ENCODE measurements at regions not wholly inside any gene's neighbourhood (a gene's known extent, or its start where the extent isn't known, plus 50 kb on each side); places are given as distances from the start of the nearest gene placed in this dataset.

DNA sequence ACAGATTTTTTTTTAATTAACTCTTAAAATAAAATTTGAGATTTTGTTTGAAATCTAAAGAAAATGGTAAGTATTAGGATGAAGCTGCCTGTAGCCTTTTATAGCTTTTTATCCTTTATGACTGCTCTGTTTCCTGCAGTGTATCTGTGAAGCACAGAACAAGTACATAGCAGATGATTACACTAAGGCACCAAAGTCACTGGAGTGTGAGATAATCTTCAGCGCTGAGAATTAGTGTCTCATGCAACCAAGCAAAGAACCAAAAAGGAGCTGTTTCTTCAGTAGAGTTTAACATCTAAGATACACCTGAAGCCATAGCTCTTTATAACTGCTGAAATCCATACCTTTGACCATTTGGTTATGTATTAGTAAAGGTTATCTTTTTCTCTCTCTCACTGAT is 1989.8 kb upstream of the PCDH10 start:
- Histone ChIP-seq H3K4me3 (ENCODE audit: low read depth, low read length, poor library complexity, severe bottlenecking) (no peak overlapping the region), H3K9me3 (ENCODE audit: low read depth, low read length, poor library complexity, severe bottlenecking) (no peaks in the 10 kb centered on the region), H3K27ac (ENCODE audit: low read depth, low read length, poor library complexity, severe bottlenecking) (no peak overlapping the region), H3K4me1 (ENCODE audit: insufficient read depth, low read length, poor library complexity, severe bottlenecking) (no peaks in the 10 kb centered on the region), H3K27me3 (replicated peaks; ENCODE audit: insufficient read depth, low read depth, low read length, poor library complexity) (no peaks in the 10 kb centered on the region), H3K36me3 (ENCODE audit: insufficient read depth, low read length, poor library complexity, severe bottlenecking) (no peaks in the 10 kb centered on the region)
- TF ChIP-seq, protein P1, sequence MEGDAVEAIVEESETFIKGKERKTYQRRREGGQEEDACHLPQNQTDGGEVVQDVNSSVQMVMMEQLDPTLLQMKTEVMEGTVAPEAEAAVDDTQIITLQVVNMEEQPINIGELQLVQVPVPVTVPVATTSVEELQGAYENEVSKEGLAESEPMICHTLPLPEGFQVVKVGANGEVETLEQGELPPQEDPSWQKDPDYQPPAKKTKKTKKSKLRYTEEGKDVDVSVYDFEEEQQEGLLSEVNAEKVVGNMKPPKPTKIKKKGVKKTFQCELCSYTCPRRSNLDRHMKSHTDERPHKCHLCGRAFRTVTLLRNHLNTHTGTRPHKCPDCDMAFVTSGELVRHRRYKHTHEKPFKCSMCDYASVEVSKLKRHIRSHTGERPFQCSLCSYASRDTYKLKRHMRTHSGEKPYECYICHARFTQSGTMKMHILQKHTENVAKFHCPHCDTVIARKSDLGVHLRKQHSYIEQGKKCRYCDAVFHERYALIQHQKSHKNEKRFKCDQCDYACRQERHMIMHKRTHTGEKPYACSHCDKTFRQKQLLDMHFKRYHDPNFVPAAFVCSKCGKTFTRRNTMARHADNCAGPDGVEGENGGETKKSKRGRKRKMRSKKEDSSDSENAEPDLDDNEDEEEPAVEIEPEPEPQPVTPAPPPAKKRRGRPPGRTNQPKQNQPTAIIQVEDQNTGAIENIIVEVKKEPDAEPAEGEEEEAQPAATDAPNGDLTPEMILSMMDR (conservative IDR thresholded peaks at IDR 0.05; ENCODE audit: low read depth, low read length): no peak
- TF ChIP-seq EZH2 (IDR thresholded peaks at IDR 0.05; ENCODE audit: borderline replicate concordance, low read depth, low read length, poor library complexity, severe bottlenecking): no peak
- ChIA-PET POLR2A (ENCODE audit: low non-redundant PET) (no interaction called here), CTCF (no interaction called here)
- BruUV-seq (replicated peaks): no TSS peak
- intact Hi-C loops (cut with micrococcal nuclease; ENCODE audit: unreplicated experiment): no loop called here
- no peak for DNase-seq (ENCODE audit: low spot score)

DNA sequence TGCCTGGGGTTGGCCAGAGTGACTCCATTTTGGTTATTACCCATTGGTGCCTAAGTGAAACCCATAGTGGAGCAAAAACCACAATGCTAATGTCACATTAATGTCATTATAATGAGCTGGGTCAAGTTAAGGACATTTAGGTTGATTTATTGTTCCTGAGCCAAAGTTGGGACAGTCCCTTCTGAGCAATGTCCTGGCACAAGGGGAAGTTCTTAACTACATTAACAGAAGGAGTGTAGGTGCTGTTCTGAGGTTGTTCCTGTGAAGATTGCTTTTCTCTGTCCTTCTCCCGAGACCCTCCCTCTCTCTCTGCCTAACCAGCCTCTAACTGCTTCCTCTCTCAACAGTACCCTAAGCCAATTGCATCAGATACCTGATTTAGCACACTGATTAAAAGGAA is 1956.8 kb upstream of the PCDH10 start:
- TF ChIP-seq, protein P1 (conservative IDR thresholded peaks at IDR 0.05; ENCODE audit: low read depth, low read length): no peak
- no peak for TF ChIP-seq EZH2 (IDR thresholded peaks at IDR 0.05; ENCODE audit: borderline replicate concordance, low read depth, low read length, poor library complexity, severe bottlenecking)
- Histone ChIP-seq H3K27me3 (replicated peaks; ENCODE audit: insufficient read depth, low read depth, low read length, poor library complexity) (no peaks in the 10 kb centered on the region), H3K4me1 (ENCODE audit: insufficient read depth, low read length, poor library complexity, severe bottlenecking) (no peaks in the 10 kb centered on the region), H3K9me3 (ENCODE audit: low read depth, low read length, poor library complexity, severe bottlenecking) (no peaks in the 10 kb centered on the region), H3K27ac (ENCODE audit: low read depth, low read length, poor library complexity, severe bottlenecking) (no peak overlapping the region), H3K4me3 (ENCODE audit: low read depth, low read length, poor library complexity, severe bottlenecking) (no peak overlapping the region), H3K36me3 (ENCODE audit: insufficient read depth, low read length, poor library complexity, severe bottlenecking) (no peaks in the 10 kb centered on the region)
- POLR2A ChIA-PET (ENCODE audit: low non-redundant PET): no interaction called here
- intact Hi-C loops (cut with micrococcal nuclease; ENCODE audit: unreplicated experiment): no loop called here
- CTCF ChIA-PET: no interaction called here
- no TSS peak for BruUV-seq (replicated peaks)
- no peak for DNase-seq (ENCODE audit: low spot score)

DNA sequence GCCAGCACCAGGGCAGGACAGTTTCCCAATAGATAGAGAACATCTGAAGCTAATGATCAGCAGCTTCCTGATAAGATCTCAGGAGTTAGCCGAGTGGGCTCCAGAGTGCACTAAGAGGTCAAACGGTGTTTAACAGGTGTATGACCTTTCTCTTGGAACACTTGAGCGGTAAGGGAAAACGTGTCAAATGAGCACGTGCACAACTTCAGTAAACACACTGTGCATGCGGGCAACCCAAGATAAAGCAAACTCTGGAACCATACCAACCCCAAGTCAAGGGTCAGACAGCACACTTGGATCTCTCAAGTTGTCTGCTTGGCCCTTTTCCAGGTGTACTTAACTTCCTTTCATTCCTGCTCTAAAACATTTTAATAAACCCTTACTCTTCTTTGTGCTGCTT is 1941.5 kb upstream of the PCDH10 start:
- no peaks in the 10 kb centered on the region for H3K27me3 ChIP-seq (replicated peaks; ENCODE audit: insufficient read depth, low read depth, low read length, poor library complexity)
- H3K36me3 ChIP-seq (ENCODE audit: insufficient read depth, low read length, poor library complexity, severe bottlenecking): no peaks in the 10 kb centered on the region
- DNase-seq (ENCODE audit: low spot score): no peak
- no peaks in the 10 kb centered on the region for H3K4me1 ChIP-seq (ENCODE audit: insufficient read depth, low read length, poor library complexity, severe bottlenecking)
- intact Hi-C loops (cut with micrococcal nuclease; ENCODE audit: unreplicated experiment): no loop called here
- ChIA-PET POLR2A (ENCODE audit: low non-redundant PET) (no interaction called here), CTCF (no interaction called here)
- H3K27ac ChIP-seq (ENCODE audit: low read depth, low read length, poor library complexity, severe bottlenecking): no peak overlapping the region
- TF ChIP-seq EZH2 (IDR thresholded peaks at IDR 0.05; ENCODE audit: borderline replicate concordance, low read depth, low read length, poor library complexity, severe bottlenecking): no peak
- TF ChIP-seq, protein P1 (conservative IDR thresholded peaks at IDR 0.05; ENCODE audit: low read depth, low read length): no peak
- no peak overlapping the region for H3K4me3 ChIP-seq (ENCODE audit: low read depth, low read length, poor library complexity, severe bottlenecking)
- no peaks in the 10 kb centered on the region for H3K9me3 ChIP-seq (ENCODE audit: low read depth, low read length, poor library complexity, severe bottlenecking)
- no TSS peak for BruUV-seq (replicated peaks)

Data from A673 (cell line).